Transverse colon (tissue), 4 donors: ENCODE measurements at regions not wholly inside any gene's neighbourhood (a gene's known extent, or its start where the extent isn't known, plus 50 kb on each side); places are given as distances from the start of the nearest gene placed in this dataset.
"Not testable (repeated sequence)": the region's sequence is repeated elsewhere in the genome, so short reads cannot be mapped to it uniquely, and the experiment has no call there.

ENCODE experiments used
- DNase-seq: peaks from one replicate; pipeline ENCODE4 v3.0.0-alpha.2; 2019
- H3K27ac ChIP-seq, 4 donors: fragments of 200-600 bp; sonication (generic); 2 replicates each; pipeline ENCODE4 v1.5.1; 2016 to 2018; ENCODE audit warnings: inconsistent platforms in 4 of 4
- H3K27me3 ChIP-seq: fragments of 200-600 bp; sonication (generic); 2 replicates; pipeline ENCODE4 v1.5.1; 2017; ENCODE audit warnings: inconsistent platforms
- H3K36me3 ChIP-seq, 4 donors: fragments of 200-600 bp; sonication (generic); 2 replicates each; pipeline ENCODE4 v1.5.1; 2017 to 2019; ENCODE audit warnings: inconsistent platforms in 4 of 4
- H3K4me1 ChIP-seq, 4 donors: fragments of 200-600 bp; sonication (generic); 2 replicates each; pipeline ENCODE4 v1.5.1; 2017 to 2020; ENCODE audit warnings: inconsistent platforms in 4 of 4
- H3K4me3 ChIP-seq, 4 donors: fragments of 200-600 bp; sonication (generic); 1 replicate in 1 of 4; 2 replicates in 3 of 4; pipeline versions ENCODE4 v1.5.1 to v1.6.1; 2017 to 2019; ENCODE audit warnings: inconsistent platforms in 4 of 4
- H3K9me3 ChIP-seq, 2 donors: fragments of 200-600 bp; sonication (generic); 2 replicates each; pipeline ENCODE4 v1.5.1; 2017 to 2019; ENCODE audit warnings: inconsistent platforms in 2 of 2
- CTCF ChIP-seq, 5 experiments: fragments of 200-600 bp in 3 of 5; fragments of 450-650 bp in 2 of 5; sonication (generic) in 3 of 5; IDR thresholded peaks; 1 replicate in 2 of 5; 2 replicates in 3 of 5; pipeline ENCODE4 v1.5.1; 2016 to 2017; ENCODE audit warnings: antibody characterized with exemption in 5 of 5, inconsistent platforms in 3 of 5, mild to moderate bottlenecking in 2 of 5, moderate library complexity in 1 of 5
- EP300 ChIP-seq: sonication (generic); formaldehyde crosslinking; IDR thresholded peaks from one replicate; pipeline ENCODE4 v1.6.1; 2017; ENCODE audit warnings: antibody characterized with exemption, low read depth
- POLR2A ChIP-seq: fragments of 450-650 bp; IDR thresholded peaks from one replicate; pipeline ENCODE4 v1.6.1; 2016; ENCODE audit warnings: antibody characterized with exemption, mild to moderate bottlenecking, moderate library complexity
- POLR2AphosphoS5 ChIP-seq, 3 donors: sonication (generic); formaldehyde crosslinking; IDR thresholded peaks; one replicate each; pipeline ENCODE4 v1.6.1; 2016; ENCODE audit warnings: antibody characterized with exemption in 3 of 3
- WGBS, 2 donors: methylation state at CpG; one replicate each; pipeline ENCODE4 v1.1.5; 2018; ENCODE audit warnings: low coverage in 1 of 2; 5-methylcytosine and 5-hydroxymethylcytosine counted together
- in situ Hi-C, 4 donors: fragments of 200-750 bp; cut with MboI; loops; one replicate each; pipeline versions ENCODE4 v1.15.0 to v1.15.1; 2017; ENCODE audit warnings: low sequenced_read_pairs in 3 of 4, low pct_ligation_motif_present in 1 of 4, low pct_unique_long_range_greater_than_20kb in 1 of 4
- intact Hi-C: fragments of 100-400 bp; cut with DNase I; formaldehyde crosslinking; loops from one replicate; pipeline ENCODE4 v1.15.1; 2023; ENCODE audit warnings: low total_unique reads

GRCh38 chr2:56590611-56591010 lies 406.8 kb downstream of the CCDC85A start:
- Histone ChIP-seq H3K27ac (no peak overlapping the region), H3K36me3 (no peaks in the 10 kb centered on the region), H3K4me3 (no peak overlapping the region), H3K9me3 (no peaks in the 10 kb centered on the region), H3K27me3 (no peaks in the 10 kb centered on the region), H3K4me1 (no peaks in the 10 kb centered on the region)
- intact Hi-C loops, result no loop called here
- TF ChIP-seq POLR2A (no peak), CTCF (IDR thresholded peaks at IDR 0.05) (no peak), EP300 (no peak), POLR2AphosphoS5 (IDR thresholded peaks at IDR 0.05) (no peak)
- in situ Hi-C loops, result no loop called here
- WGBS, 2 donors, result 59 to 60% methylated on average over 3 of the region's 3 CpGs
- DNase-seq, result no peak

GRCh38 chr2:56606086-56606485 lies 422.3 kb downstream of the CCDC85A start:
- DNase-seq, H3K9me3 ChIP-seq, H3K36me3 ChIP-seq, H3K4me3 ChIP-seq, H3K4me1 ChIP-seq, intact Hi-C loops, in situ Hi-C loops, H3K27me3 ChIP-seq, H3K27ac ChIP-seq: not testable (repeated sequence)
- 75% methylated on average over 8 of the region's 9 CpGs; no CpG with 5 or more reads in 1 of the 2 donors for WGBS, 2 donors

GRCh38 chr2:56613254-56613653 lies 429.5 kb downstream of the CCDC85A start:
- intact Hi-C loops, result no loop called here
- in situ Hi-C loops, result no loop called here
- H3K27me3 ChIP-seq, result no peaks in the 10 kb centered on the region
- H3K27ac ChIP-seq, result no peak overlapping the region
- TF ChIP-seq POLR2AphosphoS5 (IDR thresholded peaks at IDR 0.05), result no peak
- H3K36me3 ChIP-seq, result no peaks in the 10 kb centered on the region
- H3K9me3 ChIP-seq, result no peaks in the 10 kb centered on the region
- 49 to 80% methylated on average over 1 of the region's 1 CpG for WGBS, 2 donors
- no peaks in the 10 kb centered on the region for H3K4me1 ChIP-seq
- DNase-seq, result no peak
- no peak overlapping the region for H3K4me3 ChIP-seq

- in situ Hi-C loops (no loop called here), intact Hi-C loops (no loop called here)
- Histone ChIP-seq H3K36me3 (no peaks in the 10 kb centered on the region), H3K9me3 (no peaks in the 10 kb centered on the region), H3K27me3 (no peaks in the 10 kb centered on the region), H3K4me3 (no peak overlapping the region), H3K27ac (no peak overlapping the region), H3K4me1 (no peaks in the 10 kb centered on the region)
- no peak for TF ChIP-seq POLR2AphosphoS5 (IDR thresholded peaks at IDR 0.05)
- TF ChIP-seq CTCF (IDR thresholded peaks at IDR 0.05), result no peak
- TF ChIP-seq POLR2A, result no peak
- TF ChIP-seq EP300, result no peak
- WGBS, 2 donors, result 98 to 100% methylated on average over 1 of the region's 1 CpG
- DNase-seq, result no peak
Measured at GRCh38 chr2:56613920-56614319, 430.1 kb downstream of the CCDC85A start.

GRCh38 chr2:56615760-56616159 lies 432.0 kb downstream of the CCDC85A start:
- no peak overlapping the region for H3K27ac ChIP-seq
- 65 to 70% methylated on average over 3 of the region's 3 CpGs for WGBS, 2 donors
- intact Hi-C loops, result no loop called here
- no peaks in the 10 kb centered on the region for H3K9me3 ChIP-seq
- H3K36me3 ChIP-seq, result no peaks in the 10 kb centered on the region
- no peak for TF ChIP-seq CTCF (IDR thresholded peaks at IDR 0.05)
- TF ChIP-seq POLR2AphosphoS5 (IDR thresholded peaks at IDR 0.05), result no peak
- TF ChIP-seq POLR2A, result no peak
- no peak for TF ChIP-seq EP300
- no peaks in the 10 kb centered on the region for H3K4me1 ChIP-seq
- no peak overlapping the region for H3K4me3 ChIP-seq
- in situ Hi-C loops, result no loop called here
- H3K27me3 ChIP-seq, result no peaks in the 10 kb centered on the region
- no peak for DNase-seq
